ENCODE measurements at regions not wholly inside any gene's neighbourhood (a gene's known extent, or its start where the extent isn't known, plus 50 kb on each side); places are given as distances from the start of the nearest gene placed in this dataset.

DNA sequence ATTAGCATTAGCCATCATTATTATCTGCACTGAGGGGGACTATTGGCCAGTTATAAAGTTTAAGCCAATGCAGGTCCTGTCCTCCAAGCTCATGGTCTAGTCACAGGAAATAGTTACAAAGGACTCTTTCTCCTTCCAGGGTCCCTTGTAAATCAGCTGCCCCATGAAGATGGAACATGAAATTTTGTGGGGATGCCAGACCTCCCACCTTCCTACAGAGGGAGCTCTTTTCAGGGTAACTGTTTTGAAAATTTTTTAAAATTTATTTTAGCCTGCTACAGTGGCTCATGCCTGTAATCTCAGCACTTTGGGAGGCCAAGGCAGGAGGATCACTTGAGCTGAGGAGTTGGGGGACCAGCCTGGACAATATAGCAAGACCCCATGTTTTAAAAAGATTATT lies 124.4 kb upstream of the SLC34A2 start:
- no peak for ATAC-seq

- no peak for ATAC-seq
Observed at GRCh38 chr4:25532591-25532990, 123.1 kb upstream of the SLC34A2 start.

- ATAC-seq = no peak
Observed at GRCh38 chr4:25533256-25533655, 122.4 kb upstream of the SLC34A2 start.

- ATAC-seq = no peak
Observed at GRCh38 chr4:25535278-25535677, 120.4 kb upstream of the SLC34A2 start.

DNA sequence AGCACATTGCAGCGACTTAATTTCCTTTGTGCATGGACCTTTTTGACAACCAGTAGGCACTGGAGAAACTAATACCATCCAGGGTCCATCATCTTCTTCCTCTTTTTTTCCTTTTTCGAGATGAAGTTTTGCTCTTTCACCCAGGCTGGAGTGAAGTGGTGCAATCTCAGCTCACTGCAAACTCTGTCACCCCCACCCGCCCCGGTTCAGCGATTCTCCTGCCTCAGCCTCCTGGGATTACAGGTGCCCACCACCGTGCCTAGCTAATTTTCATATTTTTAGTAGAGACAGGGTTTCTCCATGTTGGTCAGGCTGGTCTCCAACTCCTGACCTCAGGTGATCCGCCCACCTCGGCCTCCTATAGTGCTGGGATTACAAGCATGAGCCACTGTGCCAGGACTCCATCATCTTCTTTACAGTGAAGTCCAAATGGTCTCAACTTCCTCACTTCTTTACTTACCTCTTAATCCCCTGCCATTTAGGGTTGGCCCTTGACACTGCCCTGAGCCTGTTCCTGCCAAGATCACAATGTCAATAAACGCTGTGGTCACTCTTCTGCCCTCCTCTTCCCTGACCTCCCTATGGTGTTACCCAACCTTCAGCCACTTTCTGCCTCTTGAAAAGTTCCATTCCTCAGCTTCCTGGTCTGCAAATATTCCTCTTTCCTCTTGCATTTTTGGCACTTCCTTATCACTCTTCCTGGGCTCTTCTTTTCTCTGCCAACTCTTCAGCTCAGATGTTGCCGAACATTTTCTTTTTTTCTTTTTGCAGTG lies 119.8 kb upstream of the SLC34A2 start:
- no peak for ATAC-seq

GRCh38 chr4:25536564-25537320 lies 118.9 kb upstream of the SLC34A2 start:
- ATAC-seq = no peak

- ATAC-seq = peak in 1 of 2 donors; percentile 25
Observed at GRCh38 chr4:25538430-25538829, 117.2 kb upstream of the SLC34A2 start.

- no peak for ATAC-seq
Observed at GRCh38 chr4:25539241-25539640, 116.4 kb upstream of the SLC34A2 start.

DNA sequence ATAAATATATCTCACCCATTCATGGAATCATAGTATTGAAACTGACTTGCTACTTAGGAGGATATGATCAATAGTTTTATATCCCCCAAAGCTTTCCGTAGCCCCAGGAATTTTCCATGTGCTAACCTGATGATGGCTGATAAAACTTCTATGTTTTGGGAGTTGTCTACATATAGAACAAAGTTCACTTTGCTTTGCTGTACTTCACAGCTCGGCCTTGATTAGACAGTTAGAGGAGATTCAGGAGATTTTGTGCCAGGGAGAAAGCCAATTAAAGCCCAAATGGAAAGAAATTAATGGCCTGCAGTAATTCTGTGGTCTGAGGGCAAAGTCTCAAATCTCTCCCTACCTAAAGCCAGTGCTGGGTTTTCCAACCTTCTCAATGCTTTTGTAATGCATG lies 114.9 kb upstream of the SLC34A2 start:
- ATAC-seq = no peak

DNA sequence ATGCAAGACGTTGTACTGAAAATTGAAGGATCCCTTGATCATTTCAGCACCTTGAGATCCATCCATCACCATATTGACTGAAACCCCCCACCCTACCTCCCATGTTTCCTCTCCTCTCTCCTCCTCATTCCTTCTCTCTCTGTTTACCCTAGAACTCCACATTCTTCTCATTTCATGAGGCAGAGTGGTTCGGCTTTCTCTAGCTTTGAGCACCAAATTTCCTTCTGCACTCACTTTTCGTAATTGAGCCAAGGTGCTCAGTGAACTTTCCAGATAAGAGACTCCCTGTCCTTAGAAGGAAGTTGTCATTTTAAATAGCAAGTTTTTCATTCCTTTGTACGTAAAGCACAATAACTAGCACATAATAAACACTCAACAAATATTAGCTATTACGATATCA lies 108.3 kb upstream of the SLC34A2 start:
- ATAC-seq = no peak

DNA sequence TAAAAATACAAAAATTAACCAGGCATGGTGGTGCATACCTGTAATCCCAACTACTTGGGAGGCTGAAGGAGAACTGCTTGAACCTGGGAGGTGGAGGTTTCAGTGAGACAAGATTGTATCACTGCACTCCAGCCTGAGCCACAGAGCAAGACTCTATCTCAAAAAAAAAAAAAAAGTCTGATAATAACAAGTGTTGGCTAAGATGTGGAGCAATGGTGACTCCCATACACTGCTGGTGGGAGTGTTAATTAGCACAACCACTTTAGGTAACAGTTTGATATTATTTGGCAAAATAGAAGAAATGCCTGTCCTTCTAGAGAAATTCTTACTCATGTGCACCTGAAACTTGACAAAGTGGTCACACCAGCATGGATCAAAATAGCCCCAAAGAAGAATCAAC lies 106.2 kb upstream of the SLC34A2 start:
- ATAC-seq = no peak

- ATAC-seq = no peak
Observed at GRCh38 chr4:25550376-25551030, 105.1 kb upstream of the SLC34A2 start.

DNA sequence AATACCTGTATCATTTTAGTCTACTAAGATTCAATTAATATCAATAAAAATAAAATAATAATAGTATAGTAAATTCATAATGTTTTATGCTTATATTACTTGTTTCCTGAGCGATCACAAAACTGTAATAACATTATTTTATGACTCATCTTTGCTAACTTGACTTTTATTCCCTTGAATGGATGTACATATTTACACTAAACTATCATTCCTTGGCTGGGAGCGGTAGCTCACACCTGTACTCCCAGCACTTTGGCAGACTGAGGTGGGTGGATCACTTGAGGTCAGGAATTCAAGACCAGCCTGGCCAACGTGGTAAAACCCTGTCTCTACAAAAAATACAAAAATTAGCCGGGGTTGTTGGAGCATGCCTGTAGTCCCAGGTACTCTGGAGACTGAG lies 104.0 kb upstream of the SLC34A2 start:
- no peak for ATAC-seq

DNA sequence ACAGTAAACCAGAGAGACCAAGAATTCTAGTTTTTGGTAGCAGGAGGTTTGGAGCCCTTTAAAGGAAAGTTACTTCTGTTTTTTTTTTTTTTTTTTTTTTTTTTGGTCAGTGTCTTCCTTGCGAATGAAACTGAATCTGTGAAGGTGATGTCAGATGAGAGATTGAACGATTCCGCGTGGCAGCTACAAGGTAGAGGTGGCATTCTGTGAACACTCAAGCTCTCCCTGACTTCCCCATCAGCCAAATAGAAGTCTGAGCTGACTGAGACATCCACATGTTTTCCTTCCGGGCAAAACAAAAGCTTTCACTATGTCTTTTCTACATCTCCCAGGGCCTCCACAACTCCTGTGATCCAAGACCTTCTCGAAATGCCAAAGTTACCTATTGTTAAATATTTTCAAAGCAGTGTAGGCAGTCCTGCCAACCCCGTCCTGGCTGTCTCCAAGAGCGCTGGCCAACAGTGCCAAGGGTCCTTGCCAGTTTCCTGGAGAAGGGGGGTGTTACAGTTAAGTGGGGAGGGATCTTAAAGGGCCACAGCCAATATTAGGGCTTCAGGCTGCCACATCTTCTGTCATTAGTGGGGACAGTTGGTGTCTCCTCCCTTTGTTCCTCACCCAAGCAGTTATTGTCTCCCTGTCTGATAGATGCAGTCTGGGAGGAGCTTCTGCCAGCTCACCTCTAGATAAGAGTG lies 102.9 kb upstream of the SLC34A2 start:
- no peak for ATAC-seq

DNA sequence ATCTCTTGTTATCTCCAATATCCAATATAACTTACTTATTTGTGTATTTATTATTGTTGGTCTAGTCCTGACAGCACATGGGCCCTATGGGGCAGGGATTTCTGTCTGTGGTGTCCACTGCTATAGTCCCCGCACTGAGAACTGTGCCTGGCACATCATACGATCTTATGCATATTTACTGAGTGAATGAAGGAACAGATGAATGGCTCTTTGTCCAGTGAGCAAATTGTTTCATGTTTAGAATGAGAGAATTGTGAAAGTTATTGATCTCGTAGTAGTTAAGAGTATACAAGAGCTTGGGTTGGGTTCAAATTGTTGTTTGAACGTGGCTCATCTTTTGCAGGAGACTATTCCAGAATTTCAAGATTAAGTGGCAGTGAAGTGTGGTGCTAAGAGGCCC lies 96.1 kb upstream of the SLC34A2 start:
- no peak for ATAC-seq

DNA sequence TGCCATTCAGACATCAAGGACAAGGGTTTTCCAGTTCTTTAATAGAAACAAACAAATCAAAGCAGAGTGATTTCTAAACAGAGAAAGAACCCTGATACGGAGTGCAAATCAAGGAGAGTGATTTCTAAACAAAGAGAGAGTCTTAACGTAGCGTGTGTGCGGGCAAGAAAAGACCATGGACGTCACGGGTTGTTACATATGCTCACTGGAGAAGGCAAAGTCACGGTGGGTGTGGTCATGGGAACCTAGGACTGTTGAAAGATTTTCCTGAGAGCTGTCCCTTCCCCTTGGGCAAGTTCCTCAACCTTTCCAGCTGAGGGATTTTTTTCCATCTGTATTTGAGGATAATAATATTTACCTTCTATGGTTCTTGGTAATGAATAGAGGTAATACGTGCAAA lies 95.0 kb upstream of the SLC34A2 start:
- ATAC-seq = no peak

- ATAC-seq = no peak
Observed at GRCh38 chr4:25563071-25563564, 92.5 kb upstream of the SLC34A2 start.

GRCh38 chr4:25564836-25565235 lies 90.8 kb upstream of the SLC34A2 start:
- no peak for ATAC-seq

DNA sequence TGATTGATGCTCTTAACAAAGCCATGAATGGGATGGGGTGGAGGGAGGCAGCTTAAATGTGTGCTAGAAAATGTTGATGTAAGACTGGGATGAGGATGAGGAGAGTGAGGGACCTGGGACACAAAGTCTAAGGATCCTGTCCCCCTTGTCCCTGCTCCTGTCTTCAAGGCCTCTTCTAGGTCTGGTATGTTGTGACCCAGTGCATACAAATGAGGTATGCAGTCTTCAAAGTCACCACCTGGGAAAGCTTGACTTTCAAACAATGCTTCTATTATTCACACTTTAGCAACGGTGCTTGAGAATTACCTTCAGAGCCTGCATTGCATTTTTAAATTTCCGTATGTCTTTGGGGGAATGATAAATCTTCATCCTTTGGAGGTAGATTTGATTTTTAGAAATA lies 88.4 kb upstream of the SLC34A2 start:
- no peak for ATAC-seq

DNA sequence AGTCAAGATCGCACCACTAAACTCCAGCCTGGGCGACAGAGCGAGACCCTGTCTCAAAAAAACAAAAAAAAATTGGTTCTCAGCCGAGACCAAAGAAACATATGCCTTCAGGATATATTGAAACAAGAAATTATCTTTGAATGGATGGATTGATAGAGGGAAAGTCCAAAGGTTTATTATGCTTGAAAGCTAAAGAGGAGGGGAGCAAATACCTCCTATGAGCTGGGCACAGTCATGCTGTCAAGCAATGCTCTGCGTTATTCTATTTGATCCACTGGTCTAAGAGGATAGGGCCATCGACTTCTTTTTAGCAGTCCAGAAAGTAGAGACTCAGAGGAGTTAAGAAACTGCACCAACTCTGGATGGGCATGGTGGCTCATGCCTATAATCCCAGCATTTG lies 85.9 kb upstream of the SLC34A2 start:
- ATAC-seq = no peak

DNA sequence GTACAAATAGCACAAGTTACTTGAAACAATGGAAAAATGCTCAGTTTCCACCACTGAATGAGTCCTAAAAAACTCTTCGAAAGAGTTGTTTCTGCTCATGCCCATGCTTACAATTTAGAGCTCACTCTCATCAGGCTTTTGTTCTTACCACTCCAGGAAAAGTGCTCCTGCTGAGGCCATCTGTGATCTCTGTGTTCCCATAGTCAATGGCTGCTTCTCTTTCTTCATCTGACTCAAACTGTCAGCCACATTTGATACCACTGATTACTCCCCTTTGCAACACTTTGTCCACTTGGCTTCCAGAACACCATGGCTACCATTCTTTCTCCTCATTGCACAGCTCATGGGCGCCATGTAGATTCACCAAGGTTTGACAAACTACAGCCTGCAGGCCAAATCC lies 80.0 kb upstream of the SLC34A2 start:
- no peak for ATAC-seq

- no peak for ATAC-seq
Observed at GRCh38 chr4:25578432-25578831, 77.2 kb upstream of the SLC34A2 start.
